ENCODE measurements at regions not wholly inside any gene's neighbourhood (a gene's known extent, or its start where the extent isn't known, plus 50 kb on each side); places are given as distances from the start of the nearest gene placed in this dataset.
"Not testable (repeated sequence)": the region's sequence is repeated elsewhere in the genome, so short reads cannot be mapped to it uniquely, and the experiment has no call there.

DNA sequence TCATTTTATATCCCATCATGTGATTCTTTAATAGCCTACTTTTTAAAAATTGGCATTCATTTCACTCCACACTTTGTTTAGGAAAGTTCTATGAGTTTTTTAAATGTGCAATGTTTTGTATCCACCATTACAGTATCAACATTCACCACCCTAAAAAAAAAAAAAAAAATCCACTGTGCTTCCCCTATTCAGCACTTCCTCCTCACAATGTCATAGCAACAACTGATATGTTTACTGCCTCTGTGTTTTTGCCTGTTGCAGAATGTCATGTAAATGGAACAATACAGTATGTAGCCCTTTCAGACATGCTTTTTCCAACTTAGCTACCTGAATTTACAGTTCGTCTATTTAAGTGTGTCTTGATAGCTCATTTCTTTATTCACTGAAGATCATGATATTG, 754.2 kb downstream of the FAM181B start:
- no peak for DNase-seq (ENCODE audit: low spot score)

DNA sequence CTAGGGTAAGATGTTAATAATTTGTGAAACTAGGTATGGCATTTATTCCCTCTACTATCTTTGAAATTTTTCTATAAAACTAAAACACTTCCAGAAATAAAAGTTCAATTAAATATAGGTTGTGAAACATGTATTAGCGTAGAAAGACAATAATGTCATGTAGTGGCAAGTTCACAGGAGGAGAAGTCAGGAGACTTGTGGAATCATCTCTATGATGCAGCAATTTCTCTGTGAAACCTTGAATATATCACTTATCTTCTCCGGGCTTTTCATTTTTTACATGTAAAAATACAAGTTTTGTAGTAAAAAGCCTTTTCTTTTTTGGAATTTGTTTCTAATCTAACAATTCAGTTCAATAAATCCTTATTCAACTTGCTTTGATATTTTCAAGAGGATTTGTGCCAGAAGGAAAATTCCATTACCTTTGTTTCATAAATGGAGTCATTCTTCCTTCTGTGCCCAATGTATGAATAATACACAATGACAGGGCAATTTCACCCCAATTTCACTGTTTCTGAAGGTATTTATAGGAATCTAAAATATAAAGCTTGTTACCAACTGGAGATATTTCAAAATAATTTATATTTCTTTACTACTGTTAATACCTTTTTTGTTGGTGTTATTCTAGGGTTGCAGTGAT, 758.3 kb downstream of the FAM181B start:
- no peak for DNase-seq (ENCODE audit: low spot score)

DNA sequence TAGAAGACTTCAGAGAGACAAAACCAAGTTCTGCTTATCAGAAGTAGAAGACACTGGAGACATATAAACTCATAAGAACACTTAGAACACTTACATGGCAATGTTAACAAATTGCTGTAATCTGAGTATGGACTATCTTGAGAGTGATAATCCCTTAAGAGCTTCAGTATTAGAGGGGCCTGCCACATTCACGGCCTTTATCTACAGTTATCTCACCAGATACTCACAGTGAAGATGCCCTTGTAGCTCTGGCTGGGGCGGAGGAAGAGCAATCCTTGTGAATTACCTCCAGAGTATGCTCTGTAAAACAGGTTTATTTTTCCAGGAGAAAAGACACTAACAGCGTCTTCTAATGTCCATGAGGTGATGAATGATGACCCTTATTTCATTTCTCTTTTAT, 762.8 kb downstream of the FAM181B start:
- DNase-seq (ENCODE audit: low spot score): no peak

DNA sequence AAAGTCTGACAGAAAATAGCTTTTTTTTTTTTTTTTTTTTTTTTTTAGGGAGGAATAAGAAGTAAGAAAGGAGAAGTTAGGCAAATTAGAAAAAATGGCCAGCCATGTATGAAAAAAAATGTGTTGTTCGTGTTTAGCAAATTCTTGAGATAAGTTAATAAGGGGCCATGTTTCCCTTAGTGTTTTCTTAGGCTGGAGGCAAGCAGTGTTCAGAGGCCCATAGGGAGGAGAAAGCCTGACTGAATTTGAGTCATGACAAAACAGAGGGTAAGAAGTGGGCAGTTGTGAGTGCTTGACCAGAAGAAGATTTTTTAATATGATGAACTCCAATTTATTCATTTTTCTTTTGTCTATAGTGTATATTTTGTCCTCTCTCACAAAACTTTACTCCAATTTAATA, 766.4 kb downstream of the FAM181B start:
- DNase-seq (ENCODE audit: low spot score): no peak

DNA sequence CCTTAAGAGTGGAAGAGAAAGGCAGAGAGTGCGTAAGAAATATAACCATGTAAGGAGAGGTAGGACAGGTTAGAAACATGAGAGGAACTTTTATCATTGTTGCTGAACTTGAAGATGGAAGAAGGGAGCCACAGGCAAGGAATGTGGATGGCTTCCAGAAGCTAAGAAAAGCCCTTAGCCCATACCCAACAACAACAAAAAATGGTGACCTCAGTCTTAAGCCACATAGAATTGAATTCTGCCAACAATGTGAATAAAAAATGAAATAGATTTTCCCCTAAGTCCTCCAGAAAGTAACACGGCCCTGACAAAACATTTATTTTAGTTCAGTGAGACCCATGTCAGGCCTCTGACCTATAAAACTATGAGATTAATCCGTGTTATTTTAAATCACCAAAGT, 767.3 kb downstream of the FAM181B start:
- no peak for DNase-seq (ENCODE audit: low spot score)

DNA sequence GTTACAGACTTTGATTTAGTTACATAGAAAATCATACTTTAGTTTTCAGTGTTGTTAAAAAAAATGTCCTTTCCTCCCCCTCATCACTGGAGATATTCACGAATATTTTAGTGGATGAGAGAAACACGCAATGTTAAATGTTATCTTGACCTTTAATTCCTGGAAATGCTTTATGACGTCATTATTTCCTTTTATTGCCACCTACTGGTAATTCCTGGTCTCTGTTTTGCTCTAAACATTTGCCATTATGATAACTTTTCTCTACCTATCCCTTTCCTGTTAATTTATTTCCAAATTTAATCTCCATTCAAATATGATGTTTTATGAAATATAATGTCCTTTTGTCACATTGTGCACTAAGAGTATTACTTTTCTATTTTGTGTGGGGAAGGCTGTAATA, 770.6 kb downstream of the FAM181B start:
- DNase-seq (ENCODE audit: low spot score): no peak

DNA sequence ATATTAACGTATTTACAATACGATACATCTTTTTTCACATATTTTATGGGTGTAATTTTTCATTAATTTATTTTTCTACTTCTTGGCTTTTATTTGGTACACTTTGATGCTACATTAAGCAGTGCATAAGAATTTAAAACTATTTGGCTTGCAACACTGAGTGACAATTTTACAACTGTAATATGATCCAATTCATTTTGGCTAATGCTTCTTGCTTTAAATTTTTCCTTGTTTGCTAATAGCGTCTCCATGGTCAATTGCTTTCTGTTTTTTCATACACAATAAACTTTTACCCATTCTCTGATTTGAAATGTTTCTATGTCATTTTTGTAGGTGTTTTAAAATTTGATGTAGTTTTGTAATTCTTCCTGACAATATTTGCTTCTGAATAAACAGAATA, 773.2 kb downstream of the FAM181B start:
- DNase-seq (ENCODE audit: low spot score): no peak

DNA sequence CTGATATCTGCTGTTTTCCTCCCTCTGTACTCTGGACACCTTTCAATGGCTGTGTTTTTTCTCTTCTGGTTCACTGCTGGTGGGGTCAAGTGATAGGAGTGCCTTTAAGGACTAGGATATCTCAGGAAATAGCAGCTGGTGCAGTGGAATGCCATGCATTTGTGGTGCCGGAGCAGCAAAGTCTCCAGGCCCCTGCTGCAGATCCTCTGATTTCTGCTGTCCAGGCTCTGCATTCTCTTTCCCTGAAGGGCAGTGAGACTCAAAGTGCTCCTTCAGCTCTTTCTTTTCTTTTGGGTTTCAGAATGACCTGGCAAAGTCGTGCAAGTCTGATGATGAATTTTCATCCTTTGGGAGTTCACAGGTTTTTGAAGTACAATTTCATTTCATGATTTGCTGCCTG, 774.3 kb downstream of the FAM181B start:
- no peak for DNase-seq (ENCODE audit: low spot score)

DNA sequence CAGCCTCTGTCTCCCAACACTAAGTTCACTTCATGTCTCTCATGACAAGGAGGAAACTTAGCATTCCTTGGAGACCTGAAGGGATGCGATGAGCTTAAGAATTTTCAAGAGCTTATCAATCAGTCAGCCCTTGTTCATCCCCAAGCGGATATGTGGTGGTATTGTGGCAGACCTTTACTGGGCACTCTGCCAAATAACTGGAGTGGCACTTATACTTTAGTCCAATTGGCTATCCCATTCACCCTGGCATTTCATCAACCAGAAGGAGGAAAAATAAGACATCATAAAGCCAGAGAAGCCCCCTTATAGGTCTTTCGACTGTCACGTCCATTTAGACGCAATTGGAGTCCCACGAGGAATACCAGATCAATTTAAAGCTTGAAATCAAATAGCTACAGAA, 779.4 kb downstream of the FAM181B start:
- DNase-seq (ENCODE audit: low spot score): not testable (repeated sequence)

DNA sequence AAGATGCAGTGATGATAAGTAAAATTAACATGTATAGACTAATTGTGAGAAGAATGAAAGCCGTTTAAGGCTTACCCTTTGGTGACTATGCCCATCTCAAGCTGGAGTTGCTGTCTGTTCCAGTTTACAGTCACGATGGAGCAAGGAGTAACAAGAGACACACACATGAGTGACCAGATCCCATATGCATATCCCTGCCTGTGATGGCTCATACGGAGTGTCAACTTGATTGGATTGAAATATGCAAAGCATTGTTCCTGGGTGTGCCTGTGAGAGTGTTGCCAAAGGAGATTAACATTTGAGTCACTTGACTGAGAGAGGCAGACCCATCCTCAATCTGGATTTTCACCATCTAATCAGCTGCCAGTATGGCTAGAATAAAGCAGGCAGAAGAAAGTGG, 786.8 kb downstream of the FAM181B start:
- no peak for DNase-seq (ENCODE audit: low spot score)

DNA sequence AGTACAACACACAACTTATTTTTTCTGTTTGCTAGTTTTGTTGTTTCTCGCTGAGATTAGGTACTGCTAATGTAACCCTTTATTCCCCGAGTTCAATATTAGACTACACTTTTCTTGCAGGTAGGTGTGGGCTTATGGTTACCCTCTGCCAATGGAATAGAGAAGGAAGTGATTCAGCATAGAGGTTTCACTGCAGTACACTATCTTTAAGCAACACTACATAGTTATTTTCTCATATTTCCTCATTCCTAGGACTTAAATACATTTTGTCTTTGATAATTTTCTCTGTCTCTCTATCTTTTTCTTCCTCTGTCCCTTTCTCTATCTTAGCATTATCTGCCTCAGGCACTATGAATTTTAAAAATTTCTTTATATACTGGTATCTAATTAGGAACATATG, 791.0 kb downstream of the FAM181B start:
- no peak for DNase-seq (ENCODE audit: low spot score)

DNA sequence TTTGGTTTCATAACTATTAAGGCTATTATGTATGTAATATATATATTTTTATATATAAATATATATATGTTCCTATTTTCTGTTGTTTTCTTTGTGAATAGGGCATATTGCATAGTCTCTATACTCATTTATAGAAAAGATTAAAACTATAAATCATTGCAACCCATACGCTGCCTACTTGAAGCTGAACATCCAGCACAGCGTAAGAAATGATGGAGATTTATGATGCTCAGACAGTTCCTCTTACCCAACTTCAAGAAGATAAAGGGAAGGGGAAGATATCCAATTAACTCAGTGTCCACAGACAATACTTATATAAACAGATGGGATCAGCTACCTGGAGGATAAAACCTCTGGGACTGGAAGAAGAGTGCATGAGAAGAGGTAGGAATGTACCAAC, 791.7 kb downstream of the FAM181B start:
- DNase-seq (ENCODE audit: low spot score): no peak

DNA sequence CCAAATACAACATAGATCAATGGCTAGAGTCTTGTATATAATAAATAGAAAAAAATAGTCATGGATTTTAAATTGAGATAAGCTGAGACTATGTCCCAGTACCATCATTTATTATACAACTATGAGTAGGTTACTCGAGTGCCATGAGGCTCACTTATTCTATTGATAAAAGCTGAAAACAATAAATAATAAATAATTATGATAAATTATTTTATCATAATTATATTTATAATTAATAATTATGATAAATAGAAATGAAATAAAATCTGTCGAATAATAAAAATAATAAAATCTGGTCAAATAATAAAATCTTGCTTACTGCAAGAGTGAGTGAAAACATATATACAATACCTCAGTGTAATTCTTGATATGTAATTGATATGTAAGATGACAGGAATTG, 801.4 kb downstream of the FAM181B start:
- DNase-seq (ENCODE audit: low spot score): no peak

DNA sequence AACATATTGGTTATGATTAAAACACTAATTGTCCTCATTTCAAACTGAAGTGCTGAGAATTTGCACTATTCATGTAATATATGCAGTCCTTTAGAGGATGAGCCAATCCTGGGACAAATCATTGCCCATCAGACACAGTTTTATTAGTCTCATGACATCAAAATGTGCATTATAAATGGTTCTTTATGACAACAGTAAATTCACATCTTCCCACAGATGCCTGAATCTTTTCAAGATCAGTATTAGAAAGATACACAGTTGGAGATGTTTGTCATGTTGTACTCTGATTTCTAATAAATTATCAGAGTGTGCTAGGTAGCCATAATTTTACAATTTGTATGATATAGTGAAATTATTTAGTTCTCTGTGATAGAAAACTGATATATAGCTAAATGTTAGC, 813.5 kb downstream of the FAM181B start:
- DNase-seq (ENCODE audit: low spot score): no peak

DNA sequence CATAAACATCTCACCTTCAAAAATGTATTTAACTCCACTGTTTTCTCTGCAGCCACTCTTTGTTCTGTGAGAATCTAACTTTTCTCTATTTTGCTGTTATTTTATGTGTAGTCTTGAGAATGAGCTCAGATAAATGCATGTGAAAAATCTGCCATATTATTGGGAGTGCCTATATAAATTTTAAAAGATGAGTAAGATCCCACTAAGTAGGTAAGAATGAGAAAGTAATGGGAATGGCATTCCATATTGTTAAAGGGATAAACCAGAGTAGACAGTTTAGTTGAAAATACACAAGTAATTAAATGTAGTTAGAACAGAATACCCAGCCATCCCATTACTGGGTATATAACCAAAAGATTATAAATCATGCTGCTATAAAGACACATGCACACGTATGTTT, 817.2 kb downstream of the FAM181B start:
- no peak for DNase-seq (ENCODE audit: low spot score)

DNA sequence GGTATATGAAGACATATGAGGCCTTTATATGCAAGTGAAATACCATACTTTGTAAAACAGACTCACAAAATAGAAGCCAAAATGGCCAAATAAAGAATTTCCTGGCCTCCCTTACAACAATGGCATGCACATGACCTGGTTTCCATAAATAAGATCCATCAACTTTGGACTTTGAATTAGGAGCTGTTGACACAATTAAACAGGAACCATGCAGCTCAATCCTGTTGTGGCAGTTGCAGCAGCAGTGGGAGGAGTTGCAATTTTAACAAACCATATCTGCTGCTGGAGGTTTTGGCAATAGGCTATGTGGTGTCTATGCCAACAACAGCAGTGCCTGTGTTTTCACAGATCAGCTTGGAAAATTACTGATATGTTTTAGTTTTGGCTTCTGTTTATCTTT, 818.6 kb downstream of the FAM181B start:
- no peak for DNase-seq (ENCODE audit: low spot score)

DNA sequence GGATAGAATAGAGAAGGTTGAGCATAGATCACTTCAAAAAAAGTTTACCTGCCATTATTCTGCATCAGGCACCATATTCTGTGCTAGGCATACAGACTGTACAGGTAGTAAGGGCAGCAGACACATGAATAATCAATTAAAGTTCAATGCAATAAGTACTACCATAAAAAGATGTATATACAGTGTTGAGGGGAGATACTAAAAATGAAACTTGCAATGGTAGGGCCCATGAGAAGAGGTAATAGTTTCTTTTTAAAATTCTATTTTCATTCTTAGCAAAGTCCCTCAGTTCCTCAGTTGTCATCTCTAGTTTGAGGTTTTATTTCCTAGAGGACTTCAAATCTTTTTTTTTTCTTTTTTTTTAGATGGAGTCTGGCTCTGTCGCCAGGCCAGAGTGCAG, 819.9 kb downstream of the FAM181B start:
- no peak for DNase-seq (ENCODE audit: low spot score)

DNA sequence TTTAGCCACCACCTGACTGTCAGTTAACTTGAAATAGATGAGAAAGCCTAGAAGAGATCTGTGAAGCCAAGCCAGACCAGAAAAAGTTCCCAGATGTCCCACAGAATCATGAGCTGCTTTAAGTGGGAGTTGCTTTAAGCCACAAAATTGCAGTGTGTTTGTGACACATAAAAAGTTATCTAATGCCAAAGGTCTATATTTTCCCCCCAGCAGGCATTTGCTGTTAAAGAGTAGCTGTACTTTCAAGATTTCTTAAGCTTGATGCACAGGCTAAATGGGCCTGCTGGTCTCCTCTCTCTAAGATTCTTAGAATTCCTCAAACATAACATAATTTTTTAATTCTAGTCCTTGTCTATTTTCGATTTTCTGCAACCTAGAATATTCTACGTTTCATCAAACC, 825.7 kb downstream of the FAM181B start:
- DNase-seq (ENCODE audit: low spot score): no peak

DNA sequence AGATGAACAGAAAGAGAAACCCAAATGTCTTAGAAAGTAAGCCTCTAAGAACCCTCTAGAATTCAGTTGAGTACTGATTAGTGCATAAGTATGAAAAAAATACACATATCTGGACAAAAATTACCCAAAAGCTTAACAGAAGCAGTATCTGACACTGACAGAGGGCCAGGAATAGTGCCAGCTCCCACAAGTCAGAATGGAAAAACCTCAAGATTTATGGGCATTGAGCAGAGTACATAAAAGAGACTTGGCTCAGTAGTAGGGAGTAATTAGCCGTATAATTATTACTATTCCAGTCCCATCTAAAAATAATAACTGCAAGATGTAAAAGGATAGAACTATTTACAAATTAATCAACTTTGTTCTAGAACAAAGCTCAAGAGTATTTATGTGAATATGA, 834.5 kb downstream of the FAM181B start:
- no peak for DNase-seq (ENCODE audit: low spot score)

DNA sequence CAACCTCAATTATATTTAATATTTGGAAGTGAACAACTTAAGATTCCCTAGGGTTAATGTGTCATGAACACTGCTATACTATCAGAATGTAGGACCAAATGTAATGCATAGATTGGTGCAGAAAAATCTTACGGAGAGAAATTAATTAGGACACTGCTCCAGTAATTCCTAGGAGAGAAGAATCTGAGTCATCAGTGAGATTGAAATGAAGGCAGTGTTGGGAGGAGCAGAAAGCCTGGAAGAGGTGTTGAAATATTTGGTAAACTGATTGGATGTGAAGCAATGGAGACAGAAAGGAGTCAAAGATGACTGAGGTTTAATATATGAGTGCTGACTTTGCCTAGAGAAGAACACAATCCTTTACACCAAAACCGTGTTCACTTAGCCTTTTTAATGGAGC, 836.0 kb downstream of the FAM181B start:
- DNase-seq (ENCODE audit: low spot score): no peak

DNA sequence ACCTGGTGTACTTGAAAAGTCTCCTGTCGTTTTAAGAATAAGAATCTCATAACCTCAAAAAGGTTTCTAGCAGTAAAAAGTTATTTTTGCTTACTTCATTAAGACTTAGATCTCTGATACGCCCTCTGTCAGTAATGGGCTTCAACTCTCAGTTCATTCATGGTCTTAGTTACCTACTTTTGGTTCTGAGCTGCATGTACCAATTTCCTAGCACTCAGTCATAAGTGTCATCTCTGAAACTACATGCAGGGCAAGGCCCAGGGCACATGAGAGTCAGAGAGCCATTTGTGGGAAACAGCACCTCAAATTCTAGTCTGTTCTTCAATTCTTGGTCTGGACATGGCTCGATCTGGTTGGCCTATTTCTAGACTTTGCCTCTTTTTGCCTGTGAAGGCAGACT, 838.4 kb downstream of the FAM181B start:
- no peak for DNase-seq (ENCODE audit: low spot score)

DNA sequence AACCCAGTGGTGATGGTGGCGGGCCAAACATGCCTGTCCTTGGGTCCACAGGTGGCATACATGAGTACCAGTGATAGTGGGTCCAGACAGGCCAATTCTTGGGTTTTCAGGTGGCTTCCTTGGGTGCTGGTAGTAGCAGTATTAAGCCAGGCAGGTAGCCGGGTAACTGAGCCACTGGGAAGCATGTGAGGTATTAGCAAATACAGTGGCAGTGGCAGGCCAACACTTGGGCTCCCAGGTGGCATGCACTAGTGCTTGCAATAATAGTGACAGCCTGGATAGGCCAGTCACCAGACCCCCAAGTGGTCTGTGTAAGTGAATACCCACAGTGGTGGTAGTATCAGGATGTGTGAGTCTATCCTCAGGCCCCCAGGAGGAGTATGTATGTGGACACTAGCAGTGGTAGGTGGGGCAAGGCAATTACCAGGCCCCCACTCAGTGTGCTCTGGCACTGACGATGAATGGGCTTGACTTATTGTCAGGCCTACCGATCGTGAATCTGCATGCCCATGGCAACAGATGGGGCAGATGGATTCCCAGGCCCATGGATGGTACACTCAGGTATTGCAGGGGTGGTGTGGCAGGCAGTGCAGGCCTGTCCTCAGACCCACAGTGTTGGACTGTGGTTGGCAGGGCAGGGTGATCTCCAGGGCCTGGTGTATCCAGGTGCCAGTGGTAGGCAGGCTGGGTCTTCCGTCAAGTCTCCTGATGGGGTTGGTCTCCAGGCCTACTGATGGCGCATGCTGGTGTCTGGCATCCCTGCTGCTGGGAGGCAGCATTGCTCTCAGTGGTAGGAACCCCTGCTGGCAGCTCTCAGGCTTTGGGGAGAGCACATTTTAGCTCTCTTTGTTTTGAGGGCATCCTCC, 840.7 kb downstream of the FAM181B start:
- DNase-seq (ENCODE audit: low spot score): no peak

DNA sequence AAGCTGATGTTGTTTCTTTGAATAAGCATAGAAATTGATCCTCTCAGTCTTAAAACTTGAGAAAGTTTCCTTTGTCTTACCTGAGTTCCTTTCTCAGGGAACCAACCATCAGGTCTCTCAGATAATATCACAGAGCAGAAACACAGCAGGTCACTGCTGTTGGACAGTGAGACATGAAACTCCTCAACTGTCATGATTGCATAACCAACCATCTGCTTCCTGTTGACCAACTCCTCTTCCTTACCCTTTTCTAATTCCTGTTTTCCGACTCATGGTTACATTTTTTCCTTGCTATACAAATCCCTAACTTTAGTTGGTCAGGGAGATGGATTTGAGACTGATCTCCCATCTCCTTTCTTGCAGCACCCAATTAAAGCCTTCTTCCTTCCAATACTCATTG, 845.3 kb downstream of the FAM181B start:
- DNase-seq (ENCODE audit: low spot score): no peak

DNA sequence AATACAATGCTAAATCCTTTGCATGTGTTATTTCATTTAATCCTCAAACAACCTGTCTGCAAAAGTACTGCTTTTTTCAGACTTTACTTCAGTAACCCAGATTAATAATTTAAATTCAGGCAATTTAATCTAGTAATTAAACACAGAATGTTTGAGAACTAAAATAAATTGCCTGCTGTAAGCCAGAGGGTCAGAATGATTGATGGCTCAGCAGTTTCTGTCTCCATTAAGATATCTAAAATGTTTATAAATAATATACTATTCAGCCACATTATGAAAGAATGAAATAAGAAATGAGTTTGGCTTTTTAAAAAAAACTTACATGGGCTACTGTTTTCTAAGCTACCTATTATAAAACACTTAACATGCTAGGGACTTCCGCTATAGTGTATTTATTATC, 846.0 kb downstream of the FAM181B start:
- no peak for DNase-seq (ENCODE audit: low spot score)
